COLO829 (cell line): ENCODE measurements at regions not wholly inside any gene's neighbourhood (a gene's known extent, or its start where the extent isn't known, plus 50 kb on each side); places are given as distances from the start of the nearest gene placed in this dataset.
A peak's percentile ranks its signal among the peaks of the same experiment; 100 is the strongest.
"Not testable (repeated sequence)": the region's sequence is repeated elsewhere in the genome, so short reads cannot be mapped to it uniquely, and the experiment has no call there.

ENCODE experiments used
- DNase-seq: peaks from one replicate; pipeline ENCODE4 v3.0.0; 2012; ENCODE audit warnings: low spot score

DNA sequence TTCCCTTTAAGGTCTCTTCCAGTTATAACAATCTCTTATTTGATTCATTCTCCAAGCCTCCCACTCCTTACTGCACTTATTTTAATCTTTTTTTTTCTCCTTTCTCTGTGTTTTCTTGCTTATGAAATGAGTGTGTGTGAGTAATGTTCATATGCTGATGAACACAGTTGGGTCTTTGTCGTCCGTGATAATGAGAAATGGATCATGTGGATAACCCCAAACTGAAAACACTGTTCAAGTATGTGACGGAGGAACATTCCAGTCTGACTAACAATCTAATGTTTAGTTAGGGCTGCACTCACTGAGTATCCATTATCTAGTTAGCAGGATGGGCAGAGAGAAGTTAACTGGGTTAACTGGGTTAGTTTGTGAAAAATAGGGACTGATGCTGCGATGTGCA is 253.1 kb upstream of the DUSP10 start:
- peak; percentile 93 for DNase-seq

DNA sequence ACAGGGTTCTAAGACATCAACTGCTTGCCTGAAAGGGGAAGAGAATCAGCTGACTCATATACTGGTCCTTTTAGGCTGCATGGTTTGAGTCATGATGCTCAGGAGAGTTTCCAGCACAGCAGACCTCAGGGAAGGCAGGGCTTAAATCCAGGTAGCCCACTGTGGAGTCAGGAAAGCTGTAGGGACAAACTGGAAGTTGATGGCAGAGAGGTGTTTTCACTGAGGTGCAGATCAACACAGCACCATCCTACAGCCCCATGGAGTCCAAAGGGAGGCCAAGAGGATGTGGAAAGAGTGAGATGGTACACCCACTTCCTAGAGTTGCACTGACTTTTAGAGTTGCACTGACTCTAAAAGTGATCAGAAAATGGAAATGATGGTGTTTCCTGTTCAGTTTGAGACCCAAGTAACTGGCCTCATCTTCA is 252.4 kb upstream of the DUSP10 start:
- peak; percentile 53 for DNase-seq

DNA sequence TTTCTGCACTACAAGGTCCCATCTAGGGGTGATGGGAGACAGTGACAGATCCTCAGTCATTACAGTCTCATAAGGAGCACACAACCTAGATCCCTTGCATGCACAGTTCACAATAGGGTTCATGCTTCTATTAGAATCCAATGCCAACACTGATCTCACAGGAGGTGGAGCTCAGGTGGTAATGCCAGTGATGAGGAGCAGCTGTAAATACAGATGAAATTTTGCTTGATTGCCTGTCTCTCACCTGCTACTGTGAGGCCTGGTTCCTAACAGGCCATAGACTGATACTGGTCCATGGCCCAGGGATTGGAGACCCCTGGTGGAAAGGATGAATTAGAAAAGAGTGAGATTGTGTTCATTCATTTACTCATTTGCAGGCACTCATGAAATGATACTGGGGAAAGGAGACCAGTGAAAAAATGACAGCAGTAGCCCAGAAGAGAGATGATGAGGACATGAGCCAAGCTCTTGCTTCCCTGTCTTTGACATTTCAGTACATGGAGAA is 251.6 kb upstream of the DUSP10 start:
- no peak for DNase-seq

DNA sequence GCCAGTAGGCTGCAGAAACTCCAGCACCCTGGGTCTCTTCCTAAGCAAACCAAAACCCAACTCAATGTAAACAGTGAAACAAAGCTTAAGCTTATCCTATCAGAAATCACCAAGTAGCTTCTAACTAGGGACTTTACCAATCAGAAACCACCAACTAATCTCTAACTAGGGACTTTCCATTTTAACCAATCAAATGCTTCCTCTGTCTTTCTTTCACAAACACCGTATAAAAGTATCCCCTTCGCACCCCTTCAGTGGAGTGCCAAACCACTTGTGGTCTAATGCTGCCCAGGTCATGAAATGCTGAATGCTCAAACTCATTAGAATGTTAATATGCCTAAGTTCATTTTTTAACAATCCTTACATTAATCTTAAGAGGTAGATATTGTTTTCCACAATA is 250.5 kb upstream of the DUSP10 start:
- no peak for DNase-seq

DNA sequence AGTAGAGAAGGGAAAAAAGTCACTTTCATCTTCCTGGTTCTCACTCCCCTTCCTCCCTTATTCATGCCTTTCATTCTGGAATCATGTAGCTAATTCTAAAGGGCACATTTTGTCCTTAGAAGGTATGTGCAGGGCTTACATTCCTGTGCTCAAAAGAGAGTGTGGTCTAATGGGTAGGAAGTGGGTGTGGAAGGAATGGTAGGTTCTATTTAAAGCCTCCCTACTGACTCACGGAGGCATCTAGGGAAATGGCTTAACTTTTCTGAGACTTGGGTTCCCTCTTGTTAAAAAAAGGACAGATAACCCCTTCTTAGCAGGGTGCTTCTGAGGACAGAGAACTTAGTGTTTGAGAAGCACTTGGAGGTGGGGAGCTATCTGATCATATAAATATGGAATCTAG is 249.3 kb upstream of the DUSP10 start:
- DNase-seq = peak; percentile 57

DNA sequence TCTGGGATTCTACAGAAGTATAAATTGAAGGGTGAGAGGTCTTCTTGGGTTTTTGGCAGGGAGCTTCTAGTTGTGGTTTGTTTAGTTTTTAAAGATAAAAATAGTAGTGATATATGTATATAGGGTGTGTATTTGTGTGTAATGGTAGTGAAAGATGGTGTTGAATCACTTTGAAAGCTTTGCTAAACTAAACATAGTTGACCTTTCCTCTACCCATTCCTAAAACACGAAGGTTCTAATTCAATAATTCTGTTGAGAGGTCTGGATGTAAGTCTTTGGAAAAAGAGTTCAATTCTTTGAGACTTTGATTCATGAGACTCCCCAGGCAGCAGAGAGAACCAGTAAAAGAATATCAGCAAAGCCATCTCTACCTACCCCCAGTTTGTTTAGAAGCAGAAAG is 247.9 kb upstream of the DUSP10 start:
- no peak for DNase-seq

DNA sequence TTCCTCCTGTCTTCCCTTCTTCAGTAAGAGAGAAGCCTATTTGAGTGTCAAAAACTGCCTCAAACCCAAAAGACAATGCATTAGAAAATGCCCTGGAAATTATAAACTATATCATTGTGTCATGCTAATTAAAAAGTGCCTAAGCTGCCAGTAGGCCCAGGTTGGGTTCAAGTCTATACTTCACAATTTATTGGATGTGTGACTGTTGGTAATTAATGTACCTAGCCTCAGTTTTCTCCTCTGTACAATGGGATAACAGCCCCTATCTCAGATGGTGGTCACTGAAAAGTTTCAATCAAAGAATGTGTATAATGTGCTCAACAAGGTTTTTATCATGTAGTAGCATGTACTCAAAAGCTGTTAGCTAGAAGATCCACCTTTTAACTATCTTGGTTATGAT is 246.9 kb upstream of the DUSP10 start:
- DNase-seq = no peak

DNA sequence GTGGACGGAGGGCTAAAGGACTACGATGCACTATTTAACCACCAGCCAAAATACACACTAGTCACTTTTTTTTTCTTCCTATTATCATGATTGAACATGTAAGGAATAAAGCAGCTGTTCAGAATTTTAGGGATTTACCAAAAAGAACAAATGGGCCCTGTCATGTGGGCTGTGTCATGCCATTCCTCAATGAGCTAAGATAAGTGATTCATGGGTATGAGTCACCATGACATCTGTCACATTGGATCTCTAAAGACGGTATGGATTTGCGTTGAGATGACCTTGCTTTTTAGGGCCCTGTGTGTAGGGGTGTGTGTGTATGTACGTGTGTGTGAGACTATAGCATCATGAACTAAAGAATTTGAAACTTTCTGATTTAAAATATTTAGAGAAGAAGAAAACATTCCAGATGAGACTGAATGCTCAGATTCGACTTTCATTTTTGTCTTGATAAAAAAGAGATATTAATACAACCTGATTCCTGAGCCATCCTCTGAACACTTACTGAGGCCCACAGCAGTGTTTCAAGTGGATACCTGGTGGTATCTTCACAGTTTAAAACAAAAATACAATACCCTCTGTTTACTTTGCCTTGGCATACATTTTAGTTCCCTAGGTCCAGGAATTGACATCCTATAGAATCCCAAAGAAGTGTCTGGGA is 246.1 kb upstream of the DUSP10 start:
- peak; percentile 96 for DNase-seq

DNA sequence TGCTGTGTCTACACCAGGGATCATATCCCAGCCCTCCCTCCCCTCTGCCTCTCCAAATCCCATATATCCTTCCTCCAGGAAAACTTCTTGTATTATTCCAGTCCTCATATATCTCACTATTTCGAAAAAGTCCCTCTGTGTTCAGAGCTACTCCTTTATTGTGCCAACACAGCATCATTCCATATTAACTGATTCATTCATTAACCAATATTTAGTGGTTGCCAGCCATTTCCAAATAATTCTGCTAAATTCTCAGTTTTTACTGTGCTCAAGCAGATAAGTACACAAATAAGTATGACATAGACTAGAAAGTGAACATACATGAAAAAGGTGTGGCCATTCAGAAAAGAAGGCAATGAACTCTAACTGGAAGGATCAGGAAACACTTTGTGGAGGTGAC is 241.6 kb upstream of the DUSP10 start:
- no peak for DNase-seq

DNA sequence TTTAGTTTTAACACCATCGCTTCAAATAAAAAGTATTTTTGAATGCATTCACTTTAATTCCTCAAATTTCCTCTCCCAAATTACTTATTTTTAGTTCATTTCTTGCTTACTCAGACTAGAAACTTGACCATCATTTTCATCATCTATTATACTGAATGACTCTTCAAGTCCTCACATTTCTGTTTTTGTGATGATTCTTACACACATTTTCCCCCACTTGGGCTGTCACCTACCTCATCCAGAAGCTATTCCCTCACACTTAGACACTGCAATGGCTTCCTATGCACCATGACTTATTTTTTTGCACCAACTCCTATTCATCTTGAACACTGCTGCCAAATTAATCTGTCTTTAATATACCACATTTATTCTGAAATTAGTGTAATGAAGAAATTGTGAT is 239.6 kb upstream of the DUSP10 start:
- DNase-seq = no peak

DNA sequence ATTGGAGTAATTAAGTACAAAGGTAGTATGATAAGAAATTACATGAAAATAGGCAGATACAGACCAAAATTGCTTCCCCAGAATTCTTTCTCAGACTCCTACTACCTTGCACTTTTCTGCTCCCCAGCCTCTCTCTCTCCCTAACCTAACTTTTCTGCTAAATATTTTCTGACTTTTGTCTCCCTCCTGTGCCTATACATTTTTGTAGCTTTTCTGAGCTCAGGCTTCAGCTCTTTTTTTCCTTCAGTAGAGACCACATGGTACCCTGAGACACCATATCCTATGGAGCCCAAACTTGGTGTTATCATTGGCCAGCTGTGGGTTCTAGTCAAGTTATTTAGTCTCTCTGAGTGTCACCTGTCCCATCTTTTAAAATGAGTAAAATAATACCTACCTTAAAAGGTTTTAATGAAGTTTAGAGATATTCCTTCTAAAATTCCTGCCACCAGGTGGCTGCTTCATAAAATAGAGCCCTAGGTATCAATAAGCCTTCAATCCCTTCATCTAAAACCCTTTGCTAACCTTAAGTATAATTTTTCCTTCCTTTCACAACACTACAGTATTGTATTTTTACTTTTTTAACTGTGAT is 237.6 kb upstream of the DUSP10 start:
- DNase-seq = no peak

DNA sequence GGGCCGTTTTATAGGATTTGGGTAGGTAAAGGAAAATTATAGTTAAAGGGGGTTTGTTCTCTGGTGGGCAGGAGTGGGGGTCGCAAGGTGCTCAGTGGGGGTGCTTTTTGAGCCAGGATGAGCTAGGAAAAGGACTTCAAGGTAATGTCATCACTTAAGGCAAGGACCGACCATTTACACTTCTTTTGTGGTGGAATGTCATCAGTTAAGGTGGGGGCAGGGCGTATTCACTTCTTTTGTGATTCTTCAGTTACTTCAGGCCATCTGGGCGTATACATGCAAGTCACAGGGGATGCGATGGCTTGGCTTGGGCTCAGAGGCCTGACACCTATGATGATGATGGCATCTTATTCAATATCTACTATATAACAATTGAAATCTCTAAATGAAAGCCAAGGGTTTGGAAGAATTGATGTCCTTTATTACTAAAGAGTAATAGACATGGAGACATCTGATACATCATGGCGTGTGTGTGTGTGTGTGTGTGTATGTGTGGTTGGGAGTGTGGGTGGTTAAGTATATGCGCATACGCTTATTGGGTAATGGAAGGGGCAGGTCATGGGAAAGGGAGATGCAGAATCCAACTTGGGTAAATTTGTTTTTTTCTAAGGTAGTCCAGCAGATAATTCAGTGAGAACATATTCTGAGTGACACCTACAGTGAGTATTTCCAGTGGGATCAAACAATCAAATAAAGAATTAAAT is 236.9 kb upstream of the DUSP10 start:
- DNase-seq = peak; percentile 21

DNA sequence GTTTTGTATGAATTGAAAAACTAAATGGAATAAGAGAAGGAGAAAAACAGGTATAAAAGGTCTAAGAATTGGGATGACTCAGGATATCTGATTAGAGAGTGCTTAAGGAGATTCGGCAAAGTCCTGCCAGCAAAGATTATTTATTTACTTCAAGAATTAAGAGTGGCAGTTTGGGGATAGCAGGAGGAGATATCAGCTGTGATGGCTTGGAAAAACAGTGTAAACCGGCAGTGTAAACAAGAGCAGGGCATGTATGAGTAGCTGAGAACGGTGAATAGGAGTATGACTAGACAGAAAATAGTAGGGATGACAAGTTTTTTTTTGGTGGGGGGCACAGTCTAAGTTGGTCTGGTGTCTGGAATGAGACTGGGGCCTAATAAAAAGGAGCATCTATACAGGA is 231.9 kb upstream of the DUSP10 start:
- DNase-seq = not testable (repeated sequence)

DNA sequence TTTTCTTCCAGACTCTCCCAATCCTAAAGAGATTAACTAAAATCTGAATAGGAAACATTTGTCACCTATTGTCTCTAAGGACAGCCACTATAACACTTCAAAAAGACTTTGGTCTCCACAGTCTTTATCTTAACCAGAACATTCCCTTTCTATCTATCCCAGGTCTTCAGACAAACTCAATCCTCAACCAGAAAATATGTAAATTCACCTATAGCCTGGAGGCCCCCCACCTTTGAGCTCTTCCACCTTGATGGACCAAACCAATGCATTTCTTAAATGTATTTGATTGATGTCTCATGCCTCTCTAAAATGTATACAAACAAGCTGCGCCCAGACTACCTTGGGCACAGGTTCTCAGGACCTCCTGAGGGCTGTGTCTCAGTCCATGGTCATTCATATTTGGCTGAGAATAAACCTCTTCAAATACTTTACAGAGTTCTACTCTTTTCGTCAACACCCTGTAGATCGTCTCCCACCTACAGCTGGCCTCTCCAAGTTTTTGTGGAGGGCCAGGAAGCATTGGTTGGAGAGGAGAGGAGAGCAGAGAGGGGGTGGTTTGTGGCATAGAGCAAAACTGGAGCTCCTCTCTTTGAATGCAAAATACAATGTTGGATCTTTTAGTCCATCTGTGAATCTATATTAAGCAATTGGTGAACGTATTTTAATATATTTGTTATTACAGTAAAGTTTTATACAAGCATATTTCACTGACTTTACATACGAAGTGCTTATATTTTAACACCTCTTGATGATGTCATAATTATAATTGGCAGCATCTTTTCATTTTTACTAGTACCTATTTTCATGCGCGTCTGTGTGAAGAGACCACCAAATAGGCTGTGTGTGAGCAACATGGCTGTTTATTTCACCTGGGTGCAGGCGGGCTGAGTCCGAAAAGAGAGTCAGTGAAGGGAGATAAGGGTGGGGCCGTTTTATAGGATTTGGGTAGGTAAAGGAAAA is 230.7 kb upstream of the DUSP10 start:
- no peak for DNase-seq

DNA sequence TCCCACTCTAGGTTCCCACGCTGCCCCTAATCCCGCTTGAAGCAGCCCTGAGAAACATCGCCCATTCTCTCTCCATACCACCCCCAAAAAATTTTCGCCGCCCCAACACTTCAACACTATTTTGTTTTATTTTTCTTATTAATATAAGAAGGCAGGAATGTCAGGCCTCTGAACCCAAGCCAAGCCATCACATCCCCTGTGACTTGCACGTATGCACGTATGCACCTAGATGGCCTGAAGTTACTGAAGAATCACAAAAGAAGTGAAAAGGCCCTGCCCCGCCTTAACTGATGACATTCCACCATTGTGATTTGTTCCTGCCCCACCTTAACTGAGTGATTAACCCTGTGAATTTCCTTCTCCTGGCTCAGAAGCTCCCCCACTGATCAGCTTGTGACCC is 229.1 kb upstream of the DUSP10 start:
- not testable (repeated sequence) for DNase-seq

DNA sequence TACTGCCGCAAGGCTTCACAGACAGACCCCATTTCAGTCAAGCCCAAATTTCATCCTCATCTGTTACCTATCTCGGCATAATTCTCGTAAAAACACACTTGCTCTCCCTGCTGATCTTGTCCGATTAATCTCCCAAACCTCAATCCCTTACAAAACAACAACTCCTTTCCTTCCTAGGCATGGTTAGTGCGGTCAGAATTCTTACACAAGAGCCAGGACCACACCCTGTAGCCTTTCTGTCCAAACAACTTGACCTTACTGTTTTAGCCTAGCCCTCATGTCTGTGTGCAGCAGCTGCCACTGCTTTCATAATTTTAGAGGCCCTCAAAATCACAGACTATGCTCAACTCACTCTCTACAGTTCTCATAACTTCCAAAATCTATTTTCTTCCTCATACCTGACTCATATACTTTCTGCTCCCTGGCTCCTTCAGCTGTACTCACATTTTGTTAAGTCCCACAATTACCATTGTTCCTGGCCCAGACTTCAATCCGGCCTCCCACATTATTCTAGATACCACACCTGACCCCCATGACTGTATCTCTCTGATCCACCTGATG is 227.5 kb upstream of the DUSP10 start:
- DNase-seq = not testable (repeated sequence)

DNA sequence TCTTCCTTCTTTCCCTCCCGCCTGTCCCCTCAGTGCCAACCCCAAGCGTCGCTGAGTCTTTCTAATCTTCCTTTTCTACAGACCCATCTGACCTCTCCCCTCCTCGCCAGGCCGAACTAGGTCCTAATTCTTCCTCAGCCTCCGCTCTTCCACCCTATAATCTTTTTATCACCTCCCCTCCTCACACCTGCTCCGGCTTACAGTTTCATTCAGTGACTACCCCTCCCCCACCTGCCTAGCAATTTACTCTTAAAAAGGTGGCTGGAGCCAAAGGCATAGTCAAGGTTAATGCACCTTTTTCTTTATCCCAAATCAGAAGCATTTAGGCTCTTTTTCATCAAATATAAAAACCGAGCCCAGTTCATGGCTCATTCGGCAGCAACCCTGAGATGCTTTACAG is 225.6 kb upstream of the DUSP10 start:
- not testable (repeated sequence) for DNase-seq

DNA sequence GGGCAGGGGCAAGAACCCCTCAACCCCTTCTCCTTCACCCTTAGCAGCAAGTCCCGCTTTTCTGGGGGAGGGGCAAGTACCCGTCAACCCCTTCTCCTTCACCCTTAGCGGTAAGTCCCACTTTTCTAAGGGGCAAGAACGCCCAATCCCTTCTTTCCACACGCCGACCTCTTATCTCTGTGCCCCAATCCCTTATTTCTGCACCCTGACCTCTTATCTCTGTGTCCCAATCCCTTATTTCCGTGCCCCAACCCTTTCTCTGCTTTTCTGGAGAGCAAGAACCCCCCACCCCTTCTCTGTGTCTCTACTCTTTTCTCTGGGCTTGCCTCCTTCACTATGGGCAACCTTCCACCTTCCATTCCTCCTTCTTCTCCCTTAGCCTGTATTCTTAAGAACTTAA is 225.0 kb upstream of the DUSP10 start:
- DNase-seq = not testable (repeated sequence)

DNA sequence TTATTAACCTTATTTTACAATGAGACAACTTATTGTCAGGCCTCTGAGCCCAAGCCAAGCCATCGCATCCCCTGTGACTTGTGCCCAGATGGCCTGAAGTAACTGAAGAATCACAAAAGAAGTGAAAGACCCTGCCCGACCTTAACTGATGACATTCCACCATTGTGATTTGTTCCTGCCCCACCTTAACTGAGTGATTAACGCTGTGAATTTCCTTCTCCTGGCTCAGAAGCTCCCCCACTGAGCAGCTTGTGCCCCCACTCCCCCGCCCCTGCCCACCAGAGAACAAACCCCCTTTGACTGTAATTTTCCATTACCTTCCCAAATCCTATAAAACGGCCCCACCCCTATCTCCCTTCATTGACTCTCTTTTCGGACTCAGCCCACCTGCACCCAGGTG is 224.0 kb upstream of the DUSP10 start:
- not testable (repeated sequence) for DNase-seq

DNA sequence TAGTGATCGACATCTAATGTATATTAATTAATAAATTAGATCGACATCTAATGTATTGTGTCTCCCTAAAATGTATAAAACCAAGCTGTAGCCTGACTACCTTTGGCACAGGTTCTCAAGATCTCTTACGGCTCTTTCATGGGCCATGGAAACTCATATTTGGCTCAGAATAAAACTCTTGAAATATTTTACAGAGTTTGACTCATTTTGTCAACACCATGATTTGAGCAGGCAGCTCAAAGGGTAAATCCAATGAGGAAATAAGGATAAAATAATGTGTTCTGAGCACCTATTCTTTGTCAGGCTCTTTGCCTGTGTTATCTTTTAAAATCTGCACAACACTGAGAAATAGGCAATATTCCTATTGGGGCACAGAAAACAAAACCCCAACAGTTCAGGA is 223.4 kb upstream of the DUSP10 start:
- no peak for DNase-seq

DNA sequence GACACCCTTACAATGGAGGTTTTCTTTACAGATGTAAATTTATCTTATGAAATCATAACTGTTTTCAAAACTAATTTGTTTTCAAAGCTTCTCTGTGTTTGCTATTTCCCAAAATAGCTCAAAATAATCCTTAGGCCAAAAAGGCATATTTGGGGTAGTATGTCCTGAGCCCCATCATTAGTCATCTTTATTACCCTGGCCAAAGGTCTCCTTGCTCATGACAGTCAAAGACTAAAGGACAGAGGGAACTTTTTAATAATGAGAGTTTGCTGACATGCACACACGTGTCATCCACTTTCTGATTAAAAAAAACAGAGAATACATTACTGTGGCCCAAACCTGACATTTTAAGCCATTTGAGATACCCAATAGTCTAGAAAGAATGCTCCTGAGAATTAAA is 221.9 kb upstream of the DUSP10 start:
- no peak for DNase-seq

DNA sequence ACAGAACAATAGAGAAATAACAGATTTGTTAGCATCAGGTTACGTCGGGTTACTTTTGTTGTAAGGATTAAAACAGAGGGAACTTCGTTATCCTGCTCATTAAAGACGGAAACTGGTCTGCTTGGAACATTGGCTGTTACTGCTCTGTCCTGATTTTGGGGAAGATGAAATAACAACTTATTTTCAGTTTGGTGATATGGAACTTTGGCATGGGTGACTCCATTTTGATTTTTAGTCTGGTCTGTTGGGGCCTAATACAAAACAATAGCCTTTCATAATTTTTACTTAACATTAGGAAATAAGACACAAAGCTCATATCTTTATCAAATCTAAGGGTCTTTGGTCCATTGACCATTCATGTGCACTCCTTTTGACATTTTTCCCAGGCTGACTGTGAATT is 220.5 kb upstream of the DUSP10 start:
- DNase-seq = no peak
